GM18868 (cell line): ENCODE measurements at regions not wholly inside any gene's neighbourhood (a gene's known extent, or its start where the extent isn't known, plus 50 kb on each side); places are given as distances from the start of the nearest gene placed in this dataset.
"Not testable (repeated sequence)": the region's sequence is repeated elsewhere in the genome, so short reads cannot be mapped to it uniquely, and the experiment has no call there.

Source experiments
- ATAC-seq: cut with Tn5 transposase; IDR thresholded peaks from one replicate; pipeline ENCODE4 v1.9.1; 2021; ENCODE audit warnings: mild to moderate bottlenecking, moderate library complexity; ENCODE audit not compliant: unreplicated experiment

GRCh38 chr2:78127424-78127823, 605.2 kb upstream of the LRRTM4 start:
- no peak for ATAC-seq

GRCh38 chr2:78132391-78133370, 610.5 kb upstream of the LRRTM4 start:
- peak; percentile 72 for ATAC-seq

- ATAC-seq = no peak
These were observed 623.3 kb upstream of the LRRTM4 start for GRCh38 chr2:78145395-78145996.

DNA sequence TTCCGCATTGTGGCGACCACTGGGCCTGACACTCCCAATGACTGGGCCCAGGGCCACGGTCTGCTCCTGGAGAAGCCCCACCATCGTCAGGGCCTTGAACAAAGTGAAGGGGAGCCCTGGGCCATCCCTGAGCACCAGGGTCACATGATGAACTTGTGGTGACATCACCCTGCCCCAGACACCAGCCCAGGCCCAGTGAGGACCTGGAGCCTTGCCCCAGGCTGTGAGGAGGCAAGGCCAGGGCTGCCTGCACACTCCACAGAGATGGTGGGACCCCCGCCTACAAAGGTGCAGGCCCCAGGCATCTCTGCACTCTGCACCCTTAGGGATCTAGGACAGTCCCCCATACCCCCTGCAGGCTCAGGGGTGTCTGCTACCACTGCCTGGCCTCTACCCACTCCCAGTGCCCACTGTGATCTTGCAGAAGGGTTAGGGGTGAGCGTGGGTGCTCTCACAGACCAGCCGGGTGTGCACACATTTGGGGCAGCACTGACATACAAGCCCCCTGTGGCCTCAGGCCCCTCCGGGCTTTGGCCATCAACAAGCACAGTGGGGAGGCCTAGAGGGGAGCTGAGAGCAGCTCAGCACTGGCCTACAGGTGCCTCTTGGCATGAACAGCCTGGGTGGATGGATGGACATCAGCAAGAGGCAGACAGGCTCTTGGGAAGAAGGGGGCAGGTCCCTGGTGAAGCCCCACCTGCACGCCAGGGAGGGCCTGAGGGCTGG, 624.0 kb upstream of the LRRTM4 start:
- no peak for ATAC-seq

- ATAC-seq = no peak
These were observed 625.3 kb upstream of the LRRTM4 start for GRCh38 chr2:78147466-78147865.

- no peak for ATAC-seq
These were observed 632.4 kb upstream of the LRRTM4 start for GRCh38 chr2:78154586-78154985.

DNA sequence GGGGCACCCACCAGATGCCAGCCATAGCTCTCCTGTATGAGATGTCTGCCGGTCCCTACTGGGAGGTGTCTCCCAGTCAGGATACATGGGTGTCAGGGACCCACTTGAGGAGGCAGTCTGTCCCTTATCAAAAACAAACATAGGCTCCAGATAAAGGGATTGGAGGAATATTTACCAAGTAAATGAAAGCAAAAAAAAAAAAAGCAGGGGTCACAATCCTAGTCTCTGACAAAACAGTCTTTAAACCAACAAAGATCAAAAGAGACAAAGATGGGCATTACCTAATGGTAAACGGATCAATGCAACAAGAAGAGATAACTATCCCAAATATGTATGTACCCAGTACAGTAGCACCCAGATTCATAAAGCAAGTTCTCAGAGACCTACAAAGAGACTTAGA, 640.0 kb upstream of the LRRTM4 start:
- ATAC-seq = no peak

DNA sequence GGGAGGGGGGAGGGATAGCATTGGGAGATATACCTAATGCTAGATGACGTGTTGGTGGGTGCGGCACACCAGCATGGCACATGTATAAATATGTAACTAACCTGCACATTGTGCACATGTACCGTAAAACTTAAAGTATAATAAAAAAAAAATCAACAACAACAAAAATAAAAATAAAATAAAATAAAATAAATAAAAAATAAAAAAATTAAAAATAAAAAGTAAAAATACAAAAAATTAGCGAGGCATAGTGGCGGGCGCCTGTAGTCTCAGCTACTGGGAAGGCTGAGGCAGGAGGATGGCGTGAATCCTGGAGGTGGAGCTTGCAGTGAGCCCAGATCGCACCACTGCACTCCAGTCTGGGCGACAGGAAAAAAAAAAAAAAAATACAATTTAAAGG, 650.0 kb upstream of the LRRTM4 start:
- not testable (repeated sequence) for ATAC-seq

DNA sequence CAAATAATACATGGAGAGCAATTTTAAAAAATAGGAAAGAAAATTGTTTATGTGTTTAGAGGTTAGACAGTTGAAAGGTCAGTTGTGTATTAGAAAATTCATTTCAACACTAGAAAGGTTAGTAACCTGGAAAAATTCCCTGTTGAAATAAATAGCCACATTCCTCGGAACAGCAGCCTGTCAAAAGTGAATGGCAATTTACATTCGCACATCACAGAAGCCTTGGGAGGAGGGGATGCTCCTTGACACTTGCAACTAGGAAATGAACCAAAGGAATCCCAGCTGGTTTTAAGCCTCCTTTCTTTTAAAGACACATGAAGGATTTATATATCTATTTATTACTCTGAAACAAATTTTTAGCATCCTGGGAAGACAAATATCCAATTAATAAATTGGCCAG, 653.5 kb upstream of the LRRTM4 start:
- no peak for ATAC-seq

DNA sequence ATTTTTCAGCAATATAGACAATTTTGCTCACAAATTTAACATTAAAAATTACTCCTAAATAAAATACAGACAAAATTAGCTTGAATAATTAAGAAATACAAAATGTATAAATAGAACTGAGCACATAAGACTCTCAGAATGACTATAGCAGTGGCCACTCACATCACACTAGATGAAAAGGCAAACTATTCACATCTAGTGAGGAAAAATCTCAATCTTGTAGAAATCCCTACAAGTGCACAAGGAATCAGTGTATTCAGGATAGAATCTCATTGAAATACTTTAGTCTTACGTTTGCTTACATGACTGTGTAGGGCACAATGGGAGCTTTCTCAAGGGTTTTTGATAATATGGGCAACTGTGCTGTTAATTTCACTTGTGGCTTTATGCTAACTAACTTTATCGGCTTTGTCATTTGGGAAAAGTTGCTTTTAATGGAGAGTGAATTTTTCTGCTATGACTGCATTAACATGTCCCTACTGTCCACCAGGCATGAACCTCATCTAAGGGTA, 678.9 kb upstream of the LRRTM4 start:
- no peak for ATAC-seq

GRCh38 chr2:78202366-78202765, 680.2 kb upstream of the LRRTM4 start:
- ATAC-seq = no peak

DNA sequence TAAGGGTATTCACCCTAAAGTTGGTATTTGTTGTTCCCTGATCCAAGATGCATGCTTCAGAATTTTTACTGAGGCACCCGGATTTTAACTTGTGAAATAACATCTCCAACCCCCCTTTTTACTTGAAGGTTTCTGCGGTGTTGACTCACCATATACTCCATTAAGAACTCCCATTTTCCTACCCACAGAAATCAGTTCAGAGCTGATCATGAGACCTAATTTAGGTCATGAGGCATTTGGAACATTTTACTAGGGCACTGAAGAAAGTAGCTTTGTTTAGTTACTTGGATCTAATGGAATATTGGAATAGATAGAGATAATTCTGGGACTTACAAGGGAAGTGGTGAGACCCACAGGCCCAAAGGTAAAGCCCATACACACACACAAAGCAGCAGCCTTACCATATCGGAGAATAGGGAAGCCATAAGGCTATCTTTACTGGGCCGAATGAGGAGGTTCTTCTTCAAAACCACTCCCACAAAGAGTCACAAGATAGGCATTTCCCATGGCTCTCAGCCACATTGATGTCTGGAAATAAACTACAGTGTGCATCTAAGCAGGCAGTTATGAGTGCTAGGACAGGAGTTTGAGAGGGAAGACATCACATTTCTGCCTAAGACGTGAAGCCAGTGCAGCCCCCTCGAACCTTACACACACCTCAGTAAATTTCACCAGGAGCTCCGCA, 681.0 kb upstream of the LRRTM4 start:
- no peak for ATAC-seq

- no peak for ATAC-seq
These were observed 695.9 kb upstream of the LRRTM4 start for GRCh38 chr2:78218066-78218465.

GRCh38 chr2:78237704-78238103, 715.5 kb upstream of the LRRTM4 start:
- ATAC-seq = no peak

DNA sequence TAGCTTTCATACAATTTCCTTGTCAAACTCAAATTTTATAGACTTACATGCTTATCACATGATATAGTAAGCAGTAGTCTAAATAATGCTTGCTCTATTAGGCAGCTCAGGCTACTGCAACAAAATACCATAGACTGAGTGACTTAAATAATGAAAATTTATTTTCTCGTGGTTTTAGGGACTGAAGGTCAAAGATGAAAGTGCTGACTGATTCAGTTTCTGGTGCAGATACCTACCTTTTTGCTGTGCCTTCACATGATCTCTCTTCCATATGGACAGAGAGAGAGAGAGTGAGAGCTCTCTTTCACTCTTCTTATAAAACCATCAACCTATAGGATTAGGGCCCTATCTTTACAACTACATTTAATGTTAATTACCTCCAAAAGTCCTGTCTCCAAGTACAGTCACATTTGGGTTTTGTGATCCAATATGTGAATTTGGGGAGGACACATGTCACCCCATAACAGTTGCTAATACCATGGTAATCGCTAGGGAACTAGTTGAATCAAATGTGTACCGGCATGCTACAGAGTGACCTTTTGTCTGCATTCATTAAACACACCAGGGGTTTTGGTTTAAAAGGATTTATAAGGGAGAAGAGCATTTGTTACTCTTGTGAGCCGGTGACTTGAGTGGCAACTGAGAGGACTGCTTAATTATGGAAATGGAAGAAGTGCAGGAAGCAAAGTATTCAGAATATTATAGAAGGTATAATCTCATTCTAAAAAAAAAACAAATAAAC, 723.4 kb upstream of the LRRTM4 start:
- ATAC-seq = no peak

- ATAC-seq = no peak
These were observed 729.5 kb upstream of the LRRTM4 start for GRCh38 chr2:78251708-78252107.

GRCh38 chr2:78260861-78261260, 738.7 kb upstream of the LRRTM4 start:
- ATAC-seq = no peak

DNA sequence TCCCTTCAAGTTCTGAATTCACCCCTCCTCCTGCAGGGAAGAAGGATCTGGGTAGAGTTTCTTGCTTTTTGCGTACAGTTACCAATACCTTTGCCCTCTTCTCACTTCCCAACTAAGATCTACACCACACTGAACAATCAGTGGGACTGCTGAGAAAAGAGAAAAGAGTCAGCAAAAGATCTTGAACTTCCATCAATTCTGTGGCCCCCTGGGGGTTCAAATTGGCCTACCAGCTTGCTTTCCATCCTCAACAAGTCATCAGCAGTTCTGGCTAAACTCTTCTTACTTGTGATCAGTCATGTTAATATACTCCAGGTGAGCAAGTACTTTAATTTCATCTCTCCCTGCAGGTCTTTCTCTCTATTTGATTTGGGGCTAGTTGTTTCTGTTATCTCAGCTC, 739.3 kb upstream of the LRRTM4 start:
- ATAC-seq = no peak

DNA sequence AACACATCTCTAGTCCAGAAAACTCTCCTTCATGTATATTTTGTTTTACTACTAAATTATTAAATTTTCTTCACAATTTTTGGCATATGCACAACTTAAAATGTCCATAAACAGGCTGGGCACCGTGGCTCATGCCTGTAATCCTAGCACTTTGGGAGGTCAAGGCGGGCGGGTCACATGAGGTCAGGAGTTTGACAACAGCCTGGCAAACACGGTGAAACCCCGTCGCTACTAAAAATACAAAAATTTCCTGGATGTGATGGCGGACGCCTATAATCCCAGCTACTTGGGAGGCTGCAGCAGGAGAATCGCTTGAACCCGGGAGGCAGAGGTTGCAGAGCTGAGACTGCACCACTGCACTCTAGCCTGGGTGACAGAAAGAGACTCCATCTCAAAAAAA, 739.9 kb upstream of the LRRTM4 start:
- ATAC-seq = not testable (repeated sequence)

GRCh38 chr2:78262713-78263375, 740.7 kb upstream of the LRRTM4 start:
- ATAC-seq = no peak
